Stimulated activated CD4-positive, alpha-beta T cell treated with anti-CD3 and anti-CD28 coated beads, TNF-alpha, amount 100 ng/mL, for 1 hour (primary cell): ENCODE measurements at regions not wholly inside any gene's neighbourhood (a gene's known extent, or its start where the extent isn't known, plus 50 kb on each side); places are given as distances from the start of the nearest gene placed in this dataset.

ENCODE experiments used
- DNase-seq, 3 donors: peaks; one replicate each; pipeline ENCODE4 v3.0.0-alpha.2; 2020; ENCODE audit warnings: low read depth in 3 of 3, low spot score in 1 of 3

DNA sequence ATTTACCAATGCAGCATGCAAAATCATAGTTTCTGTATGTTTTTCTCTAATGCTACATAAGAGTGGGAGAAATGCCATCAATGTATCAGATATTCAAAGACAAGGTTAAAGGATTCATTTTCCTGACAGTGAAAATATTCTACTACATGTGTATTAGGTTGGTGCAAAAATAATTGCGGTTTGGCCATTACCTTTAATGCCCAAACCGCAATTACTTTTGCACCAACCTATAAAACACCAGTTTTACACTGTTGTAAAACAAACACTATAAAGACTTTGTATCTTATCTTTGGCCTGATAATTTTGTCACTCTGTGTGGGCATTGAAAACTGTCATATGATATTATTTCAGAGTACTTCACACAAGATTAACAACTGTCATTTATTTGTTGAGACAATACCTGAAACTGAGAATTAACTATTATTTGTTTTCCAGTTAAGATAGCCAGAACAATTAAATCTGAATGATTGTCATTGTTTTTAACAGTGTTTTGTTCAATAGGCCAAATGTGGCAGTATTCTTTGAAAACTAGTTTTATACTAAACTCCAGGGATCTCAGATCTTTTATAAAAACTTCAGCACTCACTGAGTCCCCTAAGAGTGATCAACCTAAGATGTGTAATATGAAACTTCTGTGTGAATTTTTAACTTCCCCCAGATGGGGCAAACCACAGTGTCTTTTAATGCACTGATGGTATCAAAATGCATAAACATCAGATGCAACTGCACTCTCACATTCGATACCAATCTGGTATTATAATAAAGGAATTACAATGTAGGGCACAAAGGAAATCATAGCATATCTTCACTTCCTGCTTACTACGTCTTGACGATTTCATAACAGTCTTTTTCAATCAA lies 53.8 kb upstream of the FBN2 start:
- no peak for DNase-seq

DNA sequence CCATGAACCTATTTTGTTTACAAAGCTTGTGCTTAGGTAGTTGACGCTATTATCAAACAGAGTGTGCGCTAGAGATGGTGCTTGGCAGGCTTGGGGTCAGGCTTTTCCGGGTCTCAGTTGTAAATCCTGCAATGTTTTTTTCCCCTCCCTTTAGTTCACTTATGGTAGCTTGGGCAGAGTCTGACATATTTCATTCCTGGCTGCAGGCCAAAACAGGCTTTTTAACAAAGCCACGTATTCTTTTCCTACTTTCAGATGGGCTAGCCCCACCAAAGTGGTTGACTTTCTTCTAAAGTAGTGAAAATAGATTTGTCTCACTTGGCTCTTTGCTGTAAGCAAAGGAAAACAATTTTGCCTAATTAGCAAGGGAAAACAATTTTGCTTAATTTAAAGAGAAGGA lies 58.0 kb upstream of the FBN2 start:
- no peak for DNase-seq

DNA sequence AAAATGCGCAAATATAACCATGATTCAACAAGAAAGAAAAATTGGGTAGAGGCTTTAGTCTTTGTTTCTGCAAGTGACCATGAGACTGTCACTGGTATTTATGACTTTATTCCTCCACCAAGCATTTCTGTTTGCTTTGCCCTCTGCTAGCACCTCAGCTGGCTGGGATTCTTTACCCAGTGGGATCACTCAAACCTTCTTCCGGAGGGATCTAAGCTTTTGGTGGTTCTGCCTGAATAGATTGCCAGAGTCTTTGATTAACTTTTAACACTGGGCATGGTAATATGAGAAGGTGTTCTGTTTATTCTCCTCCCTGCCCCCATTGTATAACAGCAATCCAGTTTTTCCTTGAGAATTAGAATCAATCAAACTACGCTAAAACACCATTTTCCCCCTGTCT lies 59.1 kb upstream of the FBN2 start:
- DNase-seq = no peak

GRCh38 chr5:128613128-128613527 lies 75.1 kb upstream of the FBN2 start:
- DNase-seq = no peak

- DNase-seq = no peak
These were observed 75.7 kb upstream of the FBN2 start for GRCh38 chr5:128613766-128614165.

DNA sequence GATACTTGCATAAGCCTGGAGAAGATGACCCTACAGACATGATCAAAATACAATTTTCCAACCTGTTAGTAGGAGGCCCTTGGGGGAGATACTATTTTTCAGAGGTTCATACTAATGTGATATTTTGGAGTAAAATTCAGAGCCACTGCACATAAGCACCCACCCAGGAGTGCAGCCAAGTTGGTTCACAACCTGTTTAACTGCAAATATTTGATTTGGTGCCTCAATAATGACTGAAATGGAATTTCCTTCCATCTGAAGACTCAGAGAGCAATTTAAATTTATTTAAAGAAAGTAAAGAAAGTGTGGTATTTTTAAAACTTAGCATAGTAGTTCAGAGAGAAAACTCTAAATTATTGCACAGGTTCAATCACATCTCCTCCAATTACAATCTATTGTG lies 77.5 kb upstream of the FBN2 start:
- DNase-seq = no peak

GRCh38 chr5:128626536-128627090 lies 88.6 kb upstream of the FBN2 start:
- no peak for DNase-seq

DNA sequence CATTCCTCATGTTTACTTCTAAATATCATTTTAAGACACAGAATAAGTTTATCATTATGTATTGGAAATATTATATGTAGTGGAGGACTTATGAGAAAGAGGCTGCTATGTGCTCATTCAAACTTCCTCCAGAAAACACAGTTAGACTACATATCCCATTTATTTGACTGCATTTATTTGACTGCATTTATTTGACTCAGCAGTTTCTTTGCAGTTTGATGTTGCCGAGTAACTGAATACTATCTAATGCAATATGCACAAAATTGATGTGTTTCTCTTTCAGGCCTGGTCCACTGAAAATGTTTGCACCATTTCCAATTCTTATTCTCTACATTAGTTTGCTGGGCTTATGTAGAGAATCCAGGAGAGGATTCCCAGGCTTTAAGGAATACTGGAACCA lies 89.9 kb upstream of the FBN2 start:
- no peak for DNase-seq

- no peak for DNase-seq
These were observed 91.1 kb upstream of the FBN2 start for GRCh38 chr5:128629157-128629556.

GRCh38 chr5:128630121-128630520 lies 92.1 kb upstream of the FBN2 start:
- DNase-seq = no peak

GRCh38 chr5:128631771-128632170 lies 93.7 kb upstream of the FBN2 start:
- no peak for DNase-seq

- no peak for DNase-seq
These were observed 94.2 kb upstream of the FBN2 start for GRCh38 chr5:128632264-128632663.

DNA sequence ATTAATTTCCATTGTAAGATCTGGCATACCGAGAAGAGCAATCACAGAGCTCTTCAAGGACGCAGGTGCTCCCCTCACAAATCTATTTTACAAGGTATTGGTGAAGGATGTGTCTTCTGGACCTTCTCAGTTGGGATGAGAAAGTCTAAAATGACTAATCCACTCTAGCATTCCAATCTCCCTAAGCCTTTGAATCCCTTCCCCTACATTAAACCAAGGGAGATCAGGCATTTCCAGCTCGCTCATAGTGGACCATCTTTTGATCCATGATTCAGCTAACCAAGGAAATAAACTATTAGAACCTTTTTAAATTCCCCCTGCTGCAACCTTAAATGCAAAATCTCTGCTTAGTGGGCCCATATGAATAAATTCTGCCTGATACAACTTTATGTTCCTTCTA lies 95.9 kb upstream of the FBN2 start:
- no peak for DNase-seq

DNA sequence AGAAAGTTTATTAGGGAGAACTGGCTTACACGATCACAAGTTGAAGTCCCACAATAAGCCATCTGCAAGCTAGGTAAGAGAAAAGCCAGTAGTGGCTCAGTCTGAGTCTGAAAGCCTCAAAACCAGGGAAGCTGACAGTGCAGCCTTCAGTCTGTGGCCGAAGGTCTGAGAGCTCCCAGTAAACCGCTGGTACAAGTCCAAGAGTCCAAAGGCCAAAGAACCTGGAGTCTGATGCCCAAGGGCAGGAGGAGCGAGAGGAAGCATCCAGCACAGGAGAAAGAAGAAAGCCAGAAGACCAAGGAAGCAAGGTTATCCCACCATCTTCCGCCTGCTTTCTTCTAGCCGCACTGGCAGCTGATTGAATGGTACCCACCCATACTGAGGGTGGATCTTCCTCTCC lies 97.3 kb upstream of the FBN2 start:
- no peak for DNase-seq

DNA sequence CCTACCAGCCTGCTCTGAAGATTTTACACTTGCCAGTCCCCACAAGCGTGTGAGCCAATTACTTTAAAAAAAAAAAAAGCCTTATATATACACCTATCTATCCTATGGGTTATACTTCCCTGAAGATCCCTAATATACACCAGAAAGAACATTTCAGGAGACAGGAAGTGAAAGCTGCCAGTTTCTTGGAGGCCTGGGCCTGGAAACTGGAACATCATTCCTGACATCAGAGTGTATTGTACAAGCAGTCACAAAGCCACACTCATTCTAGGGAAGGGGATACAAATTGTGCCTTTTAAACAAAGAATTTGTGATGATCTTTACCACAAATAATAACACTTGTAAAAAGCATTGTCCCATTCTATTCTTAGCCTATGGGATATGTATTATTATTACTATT lies 98.3 kb upstream of the FBN2 start:
- no peak for DNase-seq

- no peak for DNase-seq
These were observed 99.0 kb upstream of the FBN2 start for GRCh38 chr5:128637031-128637430.

DNA sequence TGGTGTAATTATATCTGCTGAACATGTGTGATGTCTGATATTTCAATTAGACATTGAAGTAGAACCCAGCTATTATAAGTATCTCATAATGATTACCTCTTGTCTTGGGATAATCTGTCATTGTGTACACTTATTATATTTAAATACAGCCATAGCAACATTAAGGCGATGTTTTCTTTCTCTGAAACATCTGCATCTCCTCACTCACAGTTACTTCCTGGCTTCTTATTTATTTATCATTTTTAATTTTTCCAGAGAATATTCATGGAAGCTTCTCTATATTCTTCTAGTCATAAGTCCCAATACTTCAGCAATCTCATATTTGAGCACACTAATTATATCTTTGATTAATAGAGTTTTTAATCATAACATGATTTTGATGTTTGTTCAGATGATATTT lies 103.8 kb upstream of the FBN2 start:
- no peak for DNase-seq

DNA sequence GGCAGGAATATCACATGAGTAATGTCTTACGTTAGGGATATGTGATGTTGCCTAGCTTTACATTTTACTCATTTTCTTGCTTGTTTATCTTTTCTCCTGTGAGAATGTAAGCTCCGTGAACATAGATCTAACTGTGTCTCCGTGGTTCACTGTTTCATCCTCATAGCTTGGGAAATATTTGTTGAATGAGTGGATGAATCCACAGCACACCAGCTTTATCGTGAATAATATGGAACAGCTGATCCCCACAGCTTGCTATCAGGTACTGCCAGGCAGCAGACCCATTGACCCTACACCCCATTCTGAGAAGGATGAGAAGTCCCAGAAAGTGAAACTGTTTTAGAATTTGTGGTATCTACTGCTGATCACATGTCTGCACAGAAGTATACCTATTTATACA lies 106.8 kb upstream of the FBN2 start:
- no peak for DNase-seq

DNA sequence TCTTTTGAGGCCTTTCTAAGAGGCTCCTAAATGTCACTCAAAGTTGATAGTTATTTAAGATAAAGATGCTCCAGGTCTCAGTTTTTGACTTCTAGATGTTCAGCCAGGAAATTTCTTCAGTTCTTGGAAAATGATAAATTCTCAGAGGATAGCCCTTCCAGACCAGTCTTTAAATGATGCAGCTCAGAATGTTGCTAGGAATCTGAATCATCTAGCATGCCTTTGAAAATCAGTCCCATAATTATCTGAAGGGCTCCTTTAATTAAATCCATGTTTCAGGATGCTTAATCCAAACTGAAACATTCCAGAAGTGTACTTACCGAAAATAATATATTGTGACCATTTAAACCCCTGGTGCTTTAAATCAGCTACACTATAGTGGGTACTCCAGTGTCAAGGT lies 107.5 kb upstream of the FBN2 start:
- no peak for DNase-seq

- DNase-seq = no peak
These were observed 108.1 kb upstream of the FBN2 start for GRCh38 chr5:128646176-128646575.

GRCh38 chr5:128649192-128649591 lies 111.1 kb upstream of the FBN2 start:
- no peak for DNase-seq

- DNase-seq = no peak
These were observed 125.0 kb upstream of the FBN2 start for GRCh38 chr5:128662997-128663396.

GRCh38 chr5:128665747-128666355 lies 127.8 kb upstream of the FBN2 start:
- no peak for DNase-seq
